SU-DHL-6 (cell line): ENCODE measurements at regions not wholly inside any gene's neighbourhood (a gene's known extent, or its start where the extent isn't known, plus 50 kb on each side); places are given as distances from the start of the nearest gene placed in this dataset.

Experiments
- H2AFZ ChIP-seq: fragments of 200-600 bp; sonication (generic); 2 replicates; pipeline ENCODE4 v1.6.1; 2014; ENCODE audit warnings: low read depth, mild to moderate bottlenecking, moderate library complexity, mixed read lengths, antibody characterized with exemption, low read length; ENCODE audit not compliant: severe bottlenecking
- H3F3A ChIP-seq: fragments of 200-600 bp; shearing (Covaris generic); 2 replicates; pipeline ENCODE4 v1.6.0; 2016; ENCODE audit warnings: antibody characterized with exemption, mild to moderate bottlenecking; ENCODE audit not compliant: insufficient read depth
- H3K27ac ChIP-seq: fragments of 200-600 bp; sonication (generic); 2 replicates; pipeline ENCODE4 v1.5.1; 2016; ENCODE audit warnings: low read depth, mild to moderate bottlenecking, low read length, moderate library complexity, mixed read lengths
- H3K27me3 ChIP-seq: fragments of 200-600 bp; sonication (generic), shearing (Covaris generic); 2 replicates; pipeline ENCODE4 v1.6.0; 2014; ENCODE audit warnings: mild to moderate bottlenecking, low read length
- H3K36me3 ChIP-seq: fragments of 200-600 bp; sonication (generic); 2 replicates; pipeline ENCODE4 v1.6.1; 2014; ENCODE audit warnings: mild to moderate bottlenecking, low read length, mixed read lengths
- H3K4me2 ChIP-seq: fragments of 300-600, 200-600 bp; shearing (Covaris generic), sonication (generic); 2 replicates; pipeline ENCODE4 v1.6.0; 2014; ENCODE audit warnings: low read length, low read depth, mild to moderate bottlenecking; ENCODE audit not compliant: poor library complexity, severe bottlenecking
- H3K4me3 ChIP-seq: fragments of 200-600 bp; sonication (generic); 2 replicates; pipeline ENCODE4 v1.5.1; 2014; ENCODE audit warnings: antibody characterized with exemption, low read length, mild to moderate bottlenecking, mixed read lengths; ENCODE audit not compliant: insufficient read depth, poor library complexity, severe bottlenecking
- H3K79me2 ChIP-seq: fragments of 200-600 bp; sonication (generic); 2 replicates; pipeline ENCODE4 v1.6.1; 2014; ENCODE audit warnings: mild to moderate bottlenecking, low read length, moderate library complexity; ENCODE audit not compliant: insufficient read depth
- H3K9ac ChIP-seq: fragments of 200-600 bp; sonication (generic); 2 replicates; pipeline ENCODE4 v1.7.0; 2014; ENCODE audit warnings: mild to moderate bottlenecking, low read length
- H3K9me2 ChIP-seq: fragments of 200-600 bp; sonication (generic); replicated peaks from 2 replicates; pipeline ENCODE4 v1.6.1; 2014; ENCODE audit warnings: low read length; ENCODE audit not compliant: insufficient read depth
- H3K9me3 ChIP-seq: fragments of 200-600 bp; sonication (generic); 2 replicates; pipeline ENCODE4 v1.6.1; 2014; ENCODE audit warnings: low read length, mixed read lengths; ENCODE audit not compliant: insufficient read depth
- H4K20me1 ChIP-seq: fragments of 200-600 bp; sonication (generic); 2 replicates; pipeline ENCODE4 v1.6.1; 2014; ENCODE audit warnings: low read depth, mild to moderate bottlenecking, antibody characterized with exemption, low read length, moderate library complexity, mixed read lengths
- EZH2phosphoT487 ChIP-seq: fragments of 200-600 bp; sonication (generic), shearing (Covaris generic); conservative IDR thresholded peaks from 2 replicates; pipeline ENCODE4 v1.6.1; 2018; ENCODE audit warnings: mild to moderate bottlenecking, antibody characterized with exemption, low read length, moderate library complexity, mixed read lengths
- TF ChIP-seq, protein P1 (sequence below): fragments of 200-600 bp; sonication (generic); IDR thresholded peaks from one replicate; pipeline ENCODE4 v1.5.1; 2017; ENCODE audit warnings: antibody characterized with exemption, mild to moderate bottlenecking, low read length, moderate library complexity; ENCODE audit not compliant: insufficient read depth, poor library complexity, severe bottlenecking

GRCh38 chr13:22749626-22750025, 431.2 kb upstream of the SGCG start:
- Histone ChIP-seq H3K36me3 (no peaks in the 10 kb centered on the region), H3K9me3 (0 out of 2 replicates have a peak, but pooled peaks cover 6% of the 10 kb centered on the region), H2AFZ (no peak overlapping the region), H3K9me2 (no peaks in the 10 kb centered on the region), H3K4me3 (no peak overlapping the region), H3K4me2 (no peak overlapping the region), H3K27me3 (no peaks in the 10 kb centered on the region), H3K27ac (no peak overlapping the region), H3F3A (no peaks in the 10 kb centered on the region), H3K9ac (no peak overlapping the region), H4K20me1 (no peaks in the 10 kb centered on the region), H3K79me2 (no peaks in the 10 kb centered on the region)
- no peak for TF ChIP-seq EZH2phosphoT487
- TF ChIP-seq, protein P1, sequence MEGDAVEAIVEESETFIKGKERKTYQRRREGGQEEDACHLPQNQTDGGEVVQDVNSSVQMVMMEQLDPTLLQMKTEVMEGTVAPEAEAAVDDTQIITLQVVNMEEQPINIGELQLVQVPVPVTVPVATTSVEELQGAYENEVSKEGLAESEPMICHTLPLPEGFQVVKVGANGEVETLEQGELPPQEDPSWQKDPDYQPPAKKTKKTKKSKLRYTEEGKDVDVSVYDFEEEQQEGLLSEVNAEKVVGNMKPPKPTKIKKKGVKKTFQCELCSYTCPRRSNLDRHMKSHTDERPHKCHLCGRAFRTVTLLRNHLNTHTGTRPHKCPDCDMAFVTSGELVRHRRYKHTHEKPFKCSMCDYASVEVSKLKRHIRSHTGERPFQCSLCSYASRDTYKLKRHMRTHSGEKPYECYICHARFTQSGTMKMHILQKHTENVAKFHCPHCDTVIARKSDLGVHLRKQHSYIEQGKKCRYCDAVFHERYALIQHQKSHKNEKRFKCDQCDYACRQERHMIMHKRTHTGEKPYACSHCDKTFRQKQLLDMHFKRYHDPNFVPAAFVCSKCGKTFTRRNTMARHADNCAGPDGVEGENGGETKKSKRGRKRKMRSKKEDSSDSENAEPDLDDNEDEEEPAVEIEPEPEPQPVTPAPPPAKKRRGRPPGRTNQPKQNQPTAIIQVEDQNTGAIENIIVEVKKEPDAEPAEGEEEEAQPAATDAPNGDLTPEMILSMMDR, result no peak

DNA sequence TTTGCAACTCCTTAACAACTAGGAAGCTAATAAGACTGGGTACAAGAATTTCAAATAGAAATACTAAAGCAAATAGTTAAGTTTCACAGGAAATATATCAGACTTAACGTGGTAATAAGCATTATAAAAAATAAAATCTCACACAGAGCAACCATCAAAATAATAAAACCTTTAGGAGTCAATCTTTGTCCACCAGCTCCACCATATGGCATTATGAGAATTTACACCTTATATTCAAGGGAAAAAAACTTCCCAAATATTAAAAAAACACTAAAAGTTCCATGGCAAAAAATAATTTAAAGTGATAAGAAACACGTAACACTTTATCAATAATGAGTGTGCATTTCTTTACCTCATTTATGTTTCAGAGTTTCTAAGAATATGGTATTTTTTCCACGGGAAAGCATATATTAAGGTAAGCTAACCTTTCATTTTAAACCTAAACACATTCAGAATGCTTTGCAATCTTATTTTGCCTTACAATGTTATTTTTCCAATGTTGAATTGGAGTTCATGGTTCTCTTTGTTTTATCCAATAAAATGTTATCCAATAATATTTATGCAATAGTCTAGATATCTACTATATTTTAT, 423.2 kb upstream of the SGCG start:
- Histone ChIP-seq H3K9ac (no peak overlapping the region), H3K4me2 (no peak overlapping the region), H3K4me3 (no peak overlapping the region), H3K9me2 (no peaks in the 10 kb centered on the region), H3K27me3 (no peaks in the 10 kb centered on the region), H3K9me3 (0 out of 2 replicates have a peak, but pooled peaks cover 6% of the 10 kb centered on the region), H3K27ac (no peak overlapping the region), H2AFZ (no peak overlapping the region), H4K20me1 (no peaks in the 10 kb centered on the region), H3K79me2 (no peaks in the 10 kb centered on the region), H3K36me3 (no peaks in the 10 kb centered on the region), H3F3A (no peaks in the 10 kb centered on the region)
- TF ChIP-seq, protein P1, result no peak
- TF ChIP-seq EZH2phosphoT487, result no peak

GRCh38 chr13:22758245-22758644, 422.5 kb upstream of the SGCG start:
- H3F3A ChIP-seq, result no peaks in the 10 kb centered on the region
- H3K9ac ChIP-seq, result no peak overlapping the region
- H2AFZ ChIP-seq, result no peak overlapping the region
- H3K4me3 ChIP-seq, result no peak overlapping the region
- no peaks in the 10 kb centered on the region for H4K20me1 ChIP-seq
- TF ChIP-seq EZH2phosphoT487, result no peak
- TF ChIP-seq, protein P1, result no peak
- H3K36me3 ChIP-seq, result no peaks in the 10 kb centered on the region
- H3K27me3 ChIP-seq, result no peaks in the 10 kb centered on the region
- 0 out of 2 replicates have a peak, but pooled peaks cover 6% of the 10 kb centered on the region for H3K9me3 ChIP-seq
- no peak overlapping the region for H3K4me2 ChIP-seq
- H3K79me2 ChIP-seq, result no peaks in the 10 kb centered on the region
- no peak overlapping the region for H3K27ac ChIP-seq
- no peaks in the 10 kb centered on the region for H3K9me2 ChIP-seq
